NCI-H1694 treated with DMSO at 0.1 percent for 48 hours (cell line): ENCODE measurements at regions not wholly inside any gene's neighbourhood (a gene's known extent, or its start where the extent isn't known, plus 50 kb on each side); places are given as distances from the start of the nearest gene placed in this dataset.
A peak's percentile ranks its signal among the peaks of the same experiment; 100 is the strongest.

Source experiments
- DNase-seq: peaks from one replicate; lab custom pipeline; 2025; lab: John Stamatoyannopoulos, UW

GRCh38 chr15:88382482-88382983 lies 84.7 kb downstream of the MRPL46 start:
- no peak for DNase-seq

GRCh38 chr15:88378188-88378637 lies 89.0 kb downstream of the MRPL46 start:
- no peak for DNase-seq

GRCh38 chr15:88377509-88377908 lies 89.7 kb downstream of the MRPL46 start:
- no peak for DNase-seq

GRCh38 chr15:88376574-88377174 lies 90.5 kb downstream of the MRPL46 start:
- DNase-seq: no peak

GRCh38 chr15:88375234-88375927 lies 91.8 kb downstream of the MRPL46 start:
- DNase-seq: no peak

- no peak for DNase-seq
Observed at GRCh38 chr15:88365124-88365523, 102.1 kb downstream of the MRPL46 start.

GRCh38 chr15:88348579-88349230 lies 92.2 kb upstream of the NTRK3 start:
- no peak for DNase-seq

GRCh38 chr15:88345962-88346361 lies 89.4 kb upstream of the NTRK3 start:
- DNase-seq: no peak

GRCh38 chr15:88344786-88345185 lies 88.2 kb upstream of the NTRK3 start:
- DNase-seq: no peak

- DNase-seq: no peak
Observed at GRCh38 chr15:88342666-88343065, 86.1 kb upstream of the NTRK3 start.

- DNase-seq: no peak
Observed at GRCh38 chr15:88341653-88342052, 85.1 kb upstream of the NTRK3 start.

GRCh38 chr15:88341006-88341405 lies 84.5 kb upstream of the NTRK3 start:
- no peak for DNase-seq

GRCh38 chr15:88337993-88338392 lies 81.5 kb upstream of the NTRK3 start:
- DNase-seq: no peak

GRCh38 chr15:88335074-88335473 lies 78.5 kb upstream of the NTRK3 start:
- no peak for DNase-seq

- no peak for DNase-seq
Observed at GRCh38 chr15:88334436-88334835, 77.9 kb upstream of the NTRK3 start.

- DNase-seq: peak; percentile 0
Observed at GRCh38 chr15:88331291-88331690, 74.8 kb upstream of the NTRK3 start.

- no peak for DNase-seq
Observed at GRCh38 chr15:88326924-88327323, 70.4 kb upstream of the NTRK3 start.

GRCh38 chr15:88324741-88325065 lies 68.2 kb upstream of the NTRK3 start:
- no peak for DNase-seq

GRCh38 chr15:88323976-88324740 lies 67.6 kb upstream of the NTRK3 start:
- no peak for DNase-seq

GRCh38 chr15:88323468-88323867 lies 66.9 kb upstream of the NTRK3 start:
- no peak for DNase-seq

GRCh38 chr15:88322461-88322860 lies 65.9 kb upstream of the NTRK3 start:
- no peak for DNase-seq

GRCh38 chr15:88321271-88321670 lies 64.7 kb upstream of the NTRK3 start:
- DNase-seq: no peak

- DNase-seq: no peak
Observed at GRCh38 chr15:88316586-88316985, 60.0 kb upstream of the NTRK3 start.
